Neural progenitor cell (in vitro differentiated cells): ENCODE measurements at regions not wholly inside any gene's neighbourhood (a gene's known extent, or its start where the extent isn't known, plus 50 kb on each side); places are given as distances from the start of the nearest gene placed in this dataset.
"Not testable (repeated sequence)": the region's sequence is repeated elsewhere in the genome, so short reads cannot be mapped to it uniquely, and the experiment has no call there.

Source experiments
- DNase-seq: peaks from one replicate; pipeline ENCODE4 v3.0.0-alpha.2; 2016; ENCODE audit warnings: low spot score
- H2AFZ ChIP-seq: fragments of 200-600 bp; sonication (generic); replicated peaks from 2 replicates; pipeline ENCODE4 v1.6.1; 2016; ENCODE audit warnings: antibody characterized with exemption
- H3F3A ChIP-seq: fragments of 200-600 bp; sonication (generic); 2 replicates; pipeline ENCODE4 v1.6.1; 2016; ENCODE audit warnings: antibody characterized with exemption, low read depth
- H3K27ac ChIP-seq: fragments of 200-600 bp; sonication (generic); 2 replicates; pipeline ENCODE4 v1.5.1; 2016; ENCODE audit warnings: mild to moderate bottlenecking
- H3K27me3 ChIP-seq: fragments of 200-600 bp; sonication (generic); 2 replicates; pipeline ENCODE4 v1.6.1; 2016; ENCODE audit warnings: mild to moderate bottlenecking, moderate library complexity
- H3K36me3 ChIP-seq: fragments of 200-600 bp; sonication (generic); 2 replicates; pipeline ENCODE4 v1.5.1; 2016
- H3K4me1 ChIP-seq: fragments of 200-600 bp; sonication (generic); 2 replicates; pipeline ENCODE4 v1.6.1; 2016; ENCODE audit warnings: mixed run types
- H3K4me2 ChIP-seq: fragments of 200-600 bp; sonication (generic); 2 replicates; pipeline ENCODE4 v1.6.1; 2016
- H3K4me3 ChIP-seq: fragments of 200-600 bp; sonication (generic); 2 replicates; pipeline ENCODE4 v1.5.1; 2016
- H3K79me2 ChIP-seq: fragments of 200-600 bp; sonication (generic); 2 replicates; pipeline ENCODE4 v1.6.1; 2016; ENCODE audit warnings: low read depth
- H3K9ac ChIP-seq: fragments of 200-600 bp; sonication (generic); 2 replicates; pipeline ENCODE4 v1.6.1; 2016
- H3K9me3 ChIP-seq: fragments of 200-600 bp; sonication (generic); 2 replicates; pipeline ENCODE4 v1.5.1; 2016; ENCODE audit warnings: low read depth
- H4K20me1 ChIP-seq: fragments of 200-600 bp; sonication (generic); 2 replicates; pipeline ENCODE4 v1.6.1; 2016; ENCODE audit warnings: low read depth
- H3K27ac Mint-ChIP-seq: 3 replicates; pipeline ENCODE4 v1.8.0; 2021; ENCODE audit warnings: mixed read lengths
- H3K27me3 Mint-ChIP-seq: 2 replicates; pipeline ENCODE4 v1.8.0; 2022; ENCODE audit warnings: low read depth, mild to moderate bottlenecking, inconsistent platforms, moderate library complexity, mixed read lengths; ENCODE audit not compliant: insufficient read depth
- H3K36me3 Mint-ChIP-seq: 3 replicates; pipeline ENCODE4 v1.8.0; 2021; ENCODE audit warnings: mixed read lengths
- H3K4me1 Mint-ChIP-seq: 3 replicates; pipeline ENCODE4 v1.8.0; 2021; ENCODE audit warnings: mixed read lengths
- H3K4me3 Mint-ChIP-seq: 3 replicates; pipeline ENCODE4 v1.8.0; 2021; ENCODE audit warnings: mild to moderate bottlenecking, moderate library complexity, mixed read lengths
- H3K9me3 Mint-ChIP-seq: 3 replicates; pipeline ENCODE4 v1.8.0; 2020; ENCODE audit warnings: mixed read lengths
- EZH2 ChIP-seq: fragments of 200-600 bp; sonication (generic); IDR thresholded peaks from 2 replicates; pipeline ENCODE4 v1.6.1; 2017; ENCODE audit warnings: antibody characterized with exemption, mild to moderate bottlenecking, moderate library complexity
- EZH2phosphoT487 ChIP-seq: fragments of 200-600 bp; sonication (generic); IDR thresholded peaks from 2 replicates; pipeline ENCODE4 v1.6.1; 2017; ENCODE audit warnings: antibody characterized with exemption
- TF ChIP-seq, protein P1 (sequence below): fragments of 200-600 bp; sonication (generic); IDR thresholded peaks from 2 replicates; pipeline ENCODE4 v1.5.1; 2017; ENCODE audit warnings: antibody characterized with exemption, mild to moderate bottlenecking

DNA sequence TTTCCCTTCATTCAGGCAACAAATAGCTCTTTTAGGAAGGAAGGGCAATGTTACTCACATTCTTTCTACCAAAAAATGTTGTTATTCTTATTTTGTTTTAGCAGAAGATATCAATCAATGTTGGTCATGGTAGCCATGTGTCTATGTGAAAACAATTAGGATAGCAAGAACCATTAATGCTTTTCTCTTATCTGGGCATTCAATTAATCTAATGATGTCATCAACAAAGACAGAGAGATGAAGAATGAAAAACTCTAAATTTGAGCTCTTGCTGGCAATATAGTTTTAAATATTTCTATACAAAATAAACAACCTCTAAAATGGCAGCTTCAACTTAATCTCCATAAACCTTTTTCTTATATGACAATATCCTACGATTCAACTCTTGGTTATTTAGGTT, 353.7 kb upstream of the ANKRD30A start:
- H3K36me3 ChIP-seq, result no peaks in the 10 kb centered on the region
- Mint-ChIP-seq H3K4me3 (no peak overlapping the region), H3K36me3 (no peaks in the 10 kb centered on the region), H3K4me1 (peaks cover 6% of the 10 kb centered on the region), H3K27me3 (no peaks in the 10 kb centered on the region), H3K9me3 (no peaks in the 10 kb centered on the region), H3K27ac (no peak overlapping the region)
- peaks cover 7% of the 10 kb centered on the region for H3K4me1 ChIP-seq
- no peak overlapping the region for H3K27ac ChIP-seq
- no peak overlapping the region for H3K9ac ChIP-seq
- H4K20me1 ChIP-seq, result no peaks in the 10 kb centered on the region
- no peaks in the 10 kb centered on the region for H3F3A ChIP-seq
- no peak for TF ChIP-seq EZH2phosphoT487
- TF ChIP-seq, protein P1, sequence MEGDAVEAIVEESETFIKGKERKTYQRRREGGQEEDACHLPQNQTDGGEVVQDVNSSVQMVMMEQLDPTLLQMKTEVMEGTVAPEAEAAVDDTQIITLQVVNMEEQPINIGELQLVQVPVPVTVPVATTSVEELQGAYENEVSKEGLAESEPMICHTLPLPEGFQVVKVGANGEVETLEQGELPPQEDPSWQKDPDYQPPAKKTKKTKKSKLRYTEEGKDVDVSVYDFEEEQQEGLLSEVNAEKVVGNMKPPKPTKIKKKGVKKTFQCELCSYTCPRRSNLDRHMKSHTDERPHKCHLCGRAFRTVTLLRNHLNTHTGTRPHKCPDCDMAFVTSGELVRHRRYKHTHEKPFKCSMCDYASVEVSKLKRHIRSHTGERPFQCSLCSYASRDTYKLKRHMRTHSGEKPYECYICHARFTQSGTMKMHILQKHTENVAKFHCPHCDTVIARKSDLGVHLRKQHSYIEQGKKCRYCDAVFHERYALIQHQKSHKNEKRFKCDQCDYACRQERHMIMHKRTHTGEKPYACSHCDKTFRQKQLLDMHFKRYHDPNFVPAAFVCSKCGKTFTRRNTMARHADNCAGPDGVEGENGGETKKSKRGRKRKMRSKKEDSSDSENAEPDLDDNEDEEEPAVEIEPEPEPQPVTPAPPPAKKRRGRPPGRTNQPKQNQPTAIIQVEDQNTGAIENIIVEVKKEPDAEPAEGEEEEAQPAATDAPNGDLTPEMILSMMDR, result no peak
- H3K4me3 ChIP-seq, result no peak overlapping the region
- H2AFZ ChIP-seq, result no peak overlapping the region
- no peaks in the 10 kb centered on the region for H3K79me2 ChIP-seq
- H3K27me3 ChIP-seq, result no peaks in the 10 kb centered on the region
- DNase-seq, result no peak
- H3K9me3 ChIP-seq, result no peaks in the 10 kb centered on the region
- no peak overlapping the region for H3K4me2 ChIP-seq

- not testable (repeated sequence) for H3K9ac ChIP-seq
Observed at GRCh38 chr10:36769741-36770140, 355.7 kb upstream of the ANKRD30A start.

GRCh38 chr10:36766940-36767339, 358.5 kb upstream of the ANKRD30A start:
- Mint-ChIP-seq H3K27ac (no peak overlapping the region), H3K27me3 (no peaks in the 10 kb centered on the region), H3K9me3 (no peaks in the 10 kb centered on the region), H3K36me3 (no peaks in the 10 kb centered on the region), H3K4me3 (peak overlapping the region; percentile 10), H3K4me1 (peaks cover 11% of the 10 kb centered on the region)
- H3K9me3 ChIP-seq, result no peaks in the 10 kb centered on the region
- TF ChIP-seq EZH2, result no peak
- TF ChIP-seq, protein P1, result no peak
- TF ChIP-seq EZH2phosphoT487, result no peak
- no peaks in the 10 kb centered on the region for H3K36me3 ChIP-seq
- no peak overlapping the region for H3K4me3 ChIP-seq
- H3K79me2 ChIP-seq, result no peaks in the 10 kb centered on the region
- H3K27ac ChIP-seq, result no peak overlapping the region
- H3F3A ChIP-seq, result no peaks in the 10 kb centered on the region
- H3K9ac ChIP-seq, result no peak overlapping the region
- no peaks in the 10 kb centered on the region for H3K27me3 ChIP-seq
- H3K4me2 ChIP-seq, result peak overlapping the region; percentile 37
- H3K4me1 ChIP-seq, result peaks cover 14% of the 10 kb centered on the region
- peak; percentile 39 for DNase-seq
- no peaks in the 10 kb centered on the region for H4K20me1 ChIP-seq
- H2AFZ ChIP-seq, result no peak overlapping the region

More at GRCh38 chr10:36769741-36770140, 355.7 kb upstream of the ANKRD30A start:
- not testable (repeated sequence) for H3K36me3 ChIP-seq, H3K4me2 ChIP-seq, H3K27ac Mint-ChIP-seq, H3F3A ChIP-seq, H3K27ac ChIP-seq, H3K9me3 ChIP-seq, H2AFZ ChIP-seq, H4K20me1 ChIP-seq, H3K4me3 Mint-ChIP-seq, DNase-seq, H3K79me2 ChIP-seq, H3K36me3 Mint-ChIP-seq, H3K9me3 Mint-ChIP-seq, H3K27me3 ChIP-seq, H3K27me3 Mint-ChIP-seq, H3K4me3 ChIP-seq
- peaks cover 11% of the 10 kb centered on the region for H3K4me1 Mint-ChIP-seq
- H3K4me1 ChIP-seq, result peaks cover 14% of the 10 kb centered on the region

GRCh38 chr10:36766415-36766810, 359.0 kb upstream of the ANKRD30A start:
- Histone ChIP-seq H3K27me3 (no peaks in the 10 kb centered on the region), H2AFZ (no peak overlapping the region), H3K36me3 (no peaks in the 10 kb centered on the region), H3K79me2 (no peaks in the 10 kb centered on the region), H3F3A (no peaks in the 10 kb centered on the region), H3K9ac (no peak overlapping the region), H3K27ac (no peak overlapping the region), H3K4me2 (peak overlapping the region; percentile 37), H4K20me1 (no peaks in the 10 kb centered on the region), H3K4me3 (no peak overlapping the region), H3K9me3 (no peaks in the 10 kb centered on the region), H3K4me1 (peaks cover 14% of the 10 kb centered on the region)
- Mint-ChIP-seq H3K9me3 (no peaks in the 10 kb centered on the region), H3K27ac (no peak overlapping the region), H3K27me3 (no peaks in the 10 kb centered on the region), H3K36me3 (no peaks in the 10 kb centered on the region), H3K4me1 (peaks cover 11% of the 10 kb centered on the region), H3K4me3 (no peak overlapping the region)
- DNase-seq, result peak; percentile 12
- TF ChIP-seq, protein P1, result no peak
- no peak for TF ChIP-seq EZH2phosphoT487
- TF ChIP-seq EZH2, result no peak
